Adrenal gland (tissue), 9 donors: ENCODE measurements at regions not wholly inside any gene's neighbourhood (a gene's known extent, or its start where the extent isn't known, plus 50 kb on each side); places are given as distances from the start of the nearest gene placed in this dataset.

Source experiments
- DNase-seq, 7 donors: peaks; one replicate each; pipeline ENCODE4 v3.0.0-alpha.2; 2019 to 2020
- H3K27ac ChIP-seq, 5 donors: fragments of 200-600 bp; sonication (generic) in 4 of 5; 1 replicate in 3 of 5; 2 replicates in 2 of 5; pipeline versions ENCODE4 v1.5.1 to v1.8.0; 2016 to 2020; ENCODE audit warnings: mild to moderate bottlenecking in 1 of 5
- H3K27me3 ChIP-seq: fragments of 200-600 bp; 2 replicates; pipeline ENCODE4 v1.8.0; 2021
- H3K36me3 ChIP-seq, 2 donors: fragments of 200-600 bp; replicated peaks in 1 of 2; 1 replicate in 1 of 2; 2 replicates in 1 of 2; pipeline versions ENCODE4 v1.5.1 to v1.8.0; 2018 to 2022
- H3K4me1 ChIP-seq, 2 donors: fragments of 200-600 bp; replicated peaks in 1 of 2; 1 replicate in 1 of 2; 2 replicates in 1 of 2; pipeline versions ENCODE4 v1.5.1 to v1.8.0; 2018 to 2021
- H3K4me3 ChIP-seq, 4 donors: fragments of 200-600 bp; sonication (generic) in 3 of 4; one replicate each; pipeline ENCODE4 v1.5.1; 2016 to 2018
- H3K9me3 ChIP-seq, 3 donors: fragments of 200-600 bp; sonication (generic) in 1 of 3; replicated peaks in 1 of 3; 1 replicate in 2 of 3; 2 replicates in 1 of 3; pipeline versions ENCODE4 v1.5.1 to v1.8.0; 2016 to 2021
- CTCF ChIP-seq, 6 experiments: fragments of 450-650 bp in 4 of 6; fragments of 200-600 bp in 2 of 6; sonication (generic) in 1 of 6; IDR thresholded peaks; 1 replicate in 5 of 6; 2 replicates in 1 of 6; pipeline versions ENCODE4 v1.5.1 to v1.8.0; 2016 to 2021; ENCODE audit warnings: antibody characterized with exemption in 6 of 6, mild to moderate bottlenecking in 2 of 6, moderate library complexity in 1 of 6
- POLR2A ChIP-seq, 2 donors: fragments of 450-650 bp; IDR thresholded peaks; one replicate each; pipeline ENCODE4 v1.6.1; 2017; ENCODE audit warnings: antibody characterized with exemption in 2 of 2, mild to moderate bottlenecking in 2 of 2, moderate library complexity in 1 of 2
- WGBS, 4 donors: extraction: QIAGEN DNeasy Blood & Tissue Kit in 2 of 4; methylation state at CpG; one replicate each; pipeline versions ENCODE4 v1.1.5 to v1.1.7; 2013 to 2017; 5-methylcytosine and 5-hydroxymethylcytosine counted together
- intact Hi-C, 2 donors: fragments of 100-400 bp; cut with DNase I; formaldehyde crosslinking; loops; one replicate each; pipeline versions ENCODE4 v1.14.1 to v1.15.0; 2022 to 2023
- donor health status: healthy with polysubstance abuse.
- donor health status: Bipolar disorder and iron deficiency.
- donor health status: DM: yes; HTN: yes; CAD: no.
- donor health status: DM: no; HTN: no; CAD: no.
- donor health status: DM: no; HTN: no; CAD: no.

GRCh38 chr3:10563396-10563795, 58.0 kb upstream of the ATP2B2 start:
- Histone ChIP-seq H3K27me3 (peaks cover 3% of the 10 kb centered on the region), H3K27ac (no peak overlapping the region)
- TF ChIP-seq POLR2A (IDR thresholded peaks at IDR 0.05) = no peak
- TF ChIP-seq CTCF (IDR thresholded peaks at IDR 0.05) = no peak

GRCh38 chr3:10565814-10566213, 60.4 kb upstream of the ATP2B2 start:
- WGBS, 4 donors = 63 to 74% (median 67%) methylated on average over 3 of the region's 3 CpGs
- Histone ChIP-seq H3K36me3 (no peaks in the 10 kb centered on the region), H3K27ac (no peak overlapping the region), H3K9me3 (no peaks in the 10 kb centered on the region), H3K27me3 (peaks cover 7% of the 10 kb centered on the region), H3K4me3 (no peak overlapping the region), H3K4me1 (no peaks in the 10 kb centered on the region)
- TF ChIP-seq POLR2A (IDR thresholded peaks at IDR 0.05) (no peak), CTCF (IDR thresholded peaks at IDR 0.05) (no peak)
- DNase-seq = no peak
- intact Hi-C loops = no loop called here

More at GRCh38 chr3:10563396-10563795, 58.0 kb upstream of the ATP2B2 start:
- Histone ChIP-seq H3K4me1 (no peaks in the 10 kb centered on the region), H3K36me3 (no peaks in the 10 kb centered on the region), H3K4me3 (no peak overlapping the region), H3K9me3 (no peaks in the 10 kb centered on the region)
- 67 to 94% (median 76%) methylated on average over 1 to 2 of the region's 2 CpGs for WGBS, 4 donors
- intact Hi-C loops = no loop called here
- DNase-seq = no peak

GRCh38 chr3:10566451-10566850, 61.1 kb upstream of the ATP2B2 start:
- no peak overlapping the region for H3K27ac ChIP-seq

GRCh38 chr3:10568549-10568948, 63.2 kb upstream of the ATP2B2 start:
- Histone ChIP-seq H3K9me3 (no peaks in the 10 kb centered on the region), H3K4me3 (no peak overlapping the region), H3K27me3 (peaks cover 4% of the 10 kb centered on the region), H3K27ac (no peak overlapping the region), H3K36me3 (no peaks in the 10 kb centered on the region), H3K4me1 (no peaks in the 10 kb centered on the region)
- DNase-seq = no peak
- WGBS, 4 donors = 48 to 62% (median 56%) methylated on average over 5 of the region's 5 CpGs
- TF ChIP-seq POLR2A (IDR thresholded peaks at IDR 0.05) = no peak
- TF ChIP-seq CTCF (IDR thresholded peaks at IDR 0.05) = no peak
- intact Hi-C loops = no loop called here

More at GRCh38 chr3:10566451-10566850, 61.1 kb upstream of the ATP2B2 start:
- Histone ChIP-seq H3K27me3 (peaks cover 7% of the 10 kb centered on the region), H3K4me3 (no peak overlapping the region), H3K4me1 (no peaks in the 10 kb centered on the region), H3K36me3 (no peaks in the 10 kb centered on the region), H3K9me3 (no peaks in the 10 kb centered on the region)
- intact Hi-C loops = no loop called here
- no peak for DNase-seq
- WGBS, 4 donors = 84 to 92% (median 91%) methylated on average over 3 of the region's 3 CpGs
- TF ChIP-seq CTCF (IDR thresholded peaks at IDR 0.05) = no peak
- TF ChIP-seq POLR2A (IDR thresholded peaks at IDR 0.05) = no peak
